ENCODE measurements at regions not wholly inside any gene's neighbourhood (a gene's known extent, or its start where the extent isn't known, plus 50 kb on each side); places are given as distances from the start of the nearest gene placed in this dataset.

DNA sequence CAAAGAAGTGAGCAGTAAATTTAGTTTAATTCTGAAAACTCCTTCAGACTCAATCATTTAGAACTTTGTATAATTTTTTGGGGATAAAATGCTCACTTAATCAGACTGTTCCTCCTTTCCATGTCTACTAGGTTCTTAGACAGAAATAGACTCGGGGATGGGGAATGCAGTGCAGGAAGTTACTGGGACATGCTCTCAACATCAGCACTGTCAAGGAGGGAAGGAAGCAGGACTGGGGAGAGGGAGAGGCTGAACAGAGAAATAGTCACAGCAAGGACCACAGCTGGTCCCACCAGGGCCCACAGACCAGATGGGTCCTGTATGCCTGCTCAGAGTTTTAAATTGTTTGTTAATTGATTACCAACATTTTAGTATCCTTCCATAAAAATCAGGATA is 310.1 kb upstream of the MSX2 start:
- intact Hi-C loops (cut with DNase I; ENCODE audit: low total_unique reads), result no loop called here
- TF ChIP-seq POLR2A (IDR thresholded peaks at IDR 0.05), result no peak
- TF ChIP-seq, protein P1, sequence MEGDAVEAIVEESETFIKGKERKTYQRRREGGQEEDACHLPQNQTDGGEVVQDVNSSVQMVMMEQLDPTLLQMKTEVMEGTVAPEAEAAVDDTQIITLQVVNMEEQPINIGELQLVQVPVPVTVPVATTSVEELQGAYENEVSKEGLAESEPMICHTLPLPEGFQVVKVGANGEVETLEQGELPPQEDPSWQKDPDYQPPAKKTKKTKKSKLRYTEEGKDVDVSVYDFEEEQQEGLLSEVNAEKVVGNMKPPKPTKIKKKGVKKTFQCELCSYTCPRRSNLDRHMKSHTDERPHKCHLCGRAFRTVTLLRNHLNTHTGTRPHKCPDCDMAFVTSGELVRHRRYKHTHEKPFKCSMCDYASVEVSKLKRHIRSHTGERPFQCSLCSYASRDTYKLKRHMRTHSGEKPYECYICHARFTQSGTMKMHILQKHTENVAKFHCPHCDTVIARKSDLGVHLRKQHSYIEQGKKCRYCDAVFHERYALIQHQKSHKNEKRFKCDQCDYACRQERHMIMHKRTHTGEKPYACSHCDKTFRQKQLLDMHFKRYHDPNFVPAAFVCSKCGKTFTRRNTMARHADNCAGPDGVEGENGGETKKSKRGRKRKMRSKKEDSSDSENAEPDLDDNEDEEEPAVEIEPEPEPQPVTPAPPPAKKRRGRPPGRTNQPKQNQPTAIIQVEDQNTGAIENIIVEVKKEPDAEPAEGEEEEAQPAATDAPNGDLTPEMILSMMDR (IDR thresholded peaks at IDR 0.05), result no peak
- TF ChIP-seq POLR2AphosphoS5 (IDR thresholded peaks at IDR 0.05), result no peak

DNA sequence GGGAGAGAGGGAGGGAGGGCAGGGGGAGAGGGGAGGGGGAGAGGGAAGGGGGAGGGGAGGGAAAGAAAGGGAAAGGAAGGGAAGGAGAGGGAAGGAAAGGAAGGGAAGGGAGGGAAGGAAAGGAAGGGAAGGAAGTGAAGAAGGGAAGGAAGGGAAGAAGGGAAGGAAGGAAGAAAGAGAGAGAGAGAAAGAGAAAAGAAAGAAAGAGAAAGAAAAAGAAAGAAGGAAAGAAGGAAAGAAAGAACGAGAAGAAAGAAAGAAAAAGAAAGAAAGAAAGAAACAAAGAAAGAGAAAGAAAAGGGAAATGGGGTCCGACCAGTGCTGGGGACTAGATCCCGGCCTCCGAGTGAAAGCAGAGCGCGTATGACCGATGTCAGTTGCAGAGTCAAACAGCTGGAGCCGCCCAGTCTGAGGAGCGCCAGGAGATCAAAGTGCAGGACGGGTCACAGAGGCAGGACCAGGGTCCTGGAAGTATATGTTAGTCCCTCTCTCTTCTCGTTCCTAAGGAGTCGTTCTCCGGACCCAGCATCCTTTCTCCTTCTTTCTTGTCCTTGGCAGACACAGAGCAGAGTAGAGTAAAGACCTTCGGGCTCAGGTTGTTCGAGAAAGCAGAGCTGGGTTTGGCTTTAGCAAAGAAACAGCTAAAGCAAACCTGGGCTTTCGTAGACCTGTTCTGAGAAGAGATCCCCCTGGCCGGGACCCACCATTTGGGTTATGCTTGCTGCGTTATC is 305.4 kb upstream of the MSX2 start:
- TF ChIP-seq POLR2AphosphoS5 (IDR thresholded peaks at IDR 0.05), result no peak
- H3K27ac ChIP-seq, result no peak overlapping the region
- no peaks in the 10 kb centered on the region for H3K36me3 ChIP-seq
- intact Hi-C loops (cut with DNase I; ENCODE audit: low total_unique reads), result no loop called here
- peak overlapping the region in 2 of 3 donors; percentile 30 to 44 for H3K4me3 ChIP-seq
- no peaks in the 10 kb centered on the region for H3K4me1 ChIP-seq
- DNase-seq (ENCODE audit: low spot score in 2 of 2), result no peak
- H3K9me3 ChIP-seq, result no peaks in the 10 kb centered on the region
- H3K27me3 ChIP-seq, result peaks cover 0 to 3% of the 10 kb centered on the region in 2 donors

More for the DNA sequence above, 310.1 kb upstream of the MSX2 start:
- no peak for DNase-seq (ENCODE audit: low spot score in 2 of 2)
- Histone ChIP-seq H3K36me3 (no peaks in the 10 kb centered on the region), H3K4me1 (no peaks in the 10 kb centered on the region), H3K27ac (no peak overlapping the region), H3K27me3 (peaks cover 0 to 3% of the 10 kb centered on the region in 2 donors), H3K4me3 (no peak overlapping the region), H3K9me3 (no peaks in the 10 kb centered on the region)

DNA sequence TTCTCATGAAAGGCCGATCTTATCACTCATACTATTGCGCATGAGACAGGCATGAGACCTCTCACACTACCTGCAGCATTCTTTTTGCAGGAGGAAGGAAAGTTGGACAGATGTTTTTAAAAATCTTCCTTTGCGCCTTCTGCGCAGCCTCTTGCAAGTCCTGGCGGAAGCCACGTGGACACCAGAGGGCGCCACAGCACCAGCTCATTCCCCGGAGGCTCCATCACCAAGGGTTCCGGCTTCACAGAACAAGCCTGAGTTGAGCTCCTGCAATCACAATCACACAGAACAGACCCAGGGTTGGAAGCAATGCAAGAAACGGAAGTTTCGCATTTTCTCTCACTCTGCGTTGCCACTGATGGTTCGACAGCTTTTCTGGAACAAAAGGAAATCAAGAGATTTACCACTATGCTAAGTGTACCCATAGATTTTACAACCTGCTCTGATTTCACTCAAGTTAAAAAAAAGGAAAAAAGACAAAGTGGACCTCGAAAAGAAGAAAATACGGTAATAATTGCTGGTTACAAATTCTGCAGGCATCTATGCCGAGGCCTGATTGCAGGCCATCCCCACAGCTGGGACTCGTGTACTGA is 304.7 kb upstream of the MSX2 start:
- H3K36me3 ChIP-seq, result no peaks in the 10 kb centered on the region
- H3K4me1 ChIP-seq, result no peaks in the 10 kb centered on the region
- intact Hi-C loops (cut with DNase I; ENCODE audit: low total_unique reads), result loop anchor here (10.0 kb wide), 1 partner anchor 375 kb away; no protein-coding TSS in a partner anchor
- TF ChIP-seq, protein P1 (IDR thresholded peaks at IDR 0.05), result peak; percentile 78 to 88 (median 87)
- peak in 1 of 3 donors; percentile 19 for TF ChIP-seq POLR2AphosphoS5 (IDR thresholded peaks at IDR 0.05)
- TF ChIP-seq POLR2A (IDR thresholded peaks at IDR 0.05), result no peak
- H3K4me3 ChIP-seq, result peak overlapping the region in 2 of 3 donors; percentile 30 to 44
- DNase-seq (ENCODE audit: low spot score in 2 of 2), result peak; percentile 85 to 93
- no peaks in the 10 kb centered on the region for H3K9me3 ChIP-seq
- no peak overlapping the region for H3K27ac ChIP-seq
- peaks cover 0 to 3% of the 10 kb centered on the region in 2 donors for H3K27me3 ChIP-seq

DNA sequence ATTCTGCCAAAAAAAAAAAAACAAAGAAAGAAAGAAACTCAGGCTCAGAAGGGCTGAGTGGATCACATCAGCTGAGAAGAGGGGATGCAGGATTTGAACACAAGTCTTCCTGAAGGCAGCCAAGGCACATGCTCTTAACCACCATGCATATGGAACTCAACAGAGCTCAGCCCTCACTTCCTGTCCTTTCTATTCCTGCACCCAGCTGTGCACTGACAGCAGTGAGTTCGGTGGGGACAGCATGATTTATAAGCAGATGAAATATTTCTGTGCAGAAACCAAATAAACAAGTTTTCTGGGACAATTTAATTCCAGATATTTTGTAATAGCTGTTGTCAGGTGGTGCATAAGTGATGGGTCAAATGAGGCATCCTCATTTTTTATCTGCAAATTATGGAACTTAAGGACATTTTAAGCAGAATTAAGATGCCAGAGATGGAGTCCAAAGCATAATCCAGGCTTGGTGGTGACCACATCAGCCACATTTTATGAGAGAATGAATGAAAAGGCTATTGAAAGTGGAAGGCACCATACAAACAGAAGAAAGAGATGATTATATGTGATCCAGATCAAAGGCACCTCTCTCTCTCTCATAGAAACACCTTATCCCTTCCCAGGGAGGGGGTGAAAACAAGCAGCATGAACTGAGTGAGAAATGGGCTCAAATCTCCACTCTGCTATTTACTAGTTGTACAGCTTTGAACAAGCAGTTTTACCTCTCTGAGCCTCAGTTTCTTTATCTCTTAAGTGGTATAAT is 303.6 kb upstream of the MSX2 start:
- no peak for DNase-seq (ENCODE audit: low spot score in 2 of 2)
- Histone ChIP-seq H3K4me1 (no peaks in the 10 kb centered on the region), H3K36me3 (no peaks in the 10 kb centered on the region), H3K4me3 (no peak overlapping the region), H3K27ac (no peak overlapping the region), H3K9me3 (no peaks in the 10 kb centered on the region), H3K27me3 (peaks cover 0 to 3% of the 10 kb centered on the region in 2 donors)
- TF ChIP-seq POLR2A (IDR thresholded peaks at IDR 0.05), result no peak
- intact Hi-C loops (cut with DNase I; ENCODE audit: low total_unique reads), result loop anchor here (10.0 kb wide), 1 partner anchor 374 kb away; no protein-coding TSS in a partner anchor

DNA sequence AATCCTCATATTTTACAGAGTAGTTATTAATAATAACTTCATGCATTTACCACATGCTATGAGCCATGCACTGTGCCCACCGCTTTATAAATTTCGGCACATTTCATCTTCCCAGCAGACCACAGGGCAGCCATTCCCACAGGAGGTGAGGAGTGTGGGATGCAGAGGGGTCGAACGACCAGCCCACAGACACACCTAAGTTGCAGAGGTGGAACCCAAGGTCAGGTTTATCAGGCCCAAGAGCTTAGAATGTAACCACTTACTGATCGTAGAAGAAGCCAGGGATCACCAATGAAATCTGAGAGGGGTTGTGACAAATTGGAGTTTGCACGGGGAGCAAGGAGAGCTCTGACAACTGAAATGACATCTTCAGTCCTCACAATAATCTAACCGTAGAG is 303.0 kb upstream of the MSX2 start:
- intact Hi-C loops (cut with DNase I; ENCODE audit: low total_unique reads), result loop anchor here (10.0 kb wide), 1 partner anchor 373 kb away; no protein-coding TSS in a partner anchor
- TF ChIP-seq POLR2A (IDR thresholded peaks at IDR 0.05) (no peak), POLR2AphosphoS5 (IDR thresholded peaks at IDR 0.05) (no peak)
- TF ChIP-seq, protein P1 (IDR thresholded peaks at IDR 0.05), result no peak
- no peak overlapping the region for H3K27ac ChIP-seq
- H3K36me3 ChIP-seq, result no peaks in the 10 kb centered on the region
- H3K9me3 ChIP-seq, result no peaks in the 10 kb centered on the region
- no peak overlapping the region for H3K4me3 ChIP-seq
- H3K4me1 ChIP-seq, result no peaks in the 10 kb centered on the region
- no peak for DNase-seq (ENCODE audit: low spot score in 2 of 2)
- peaks cover 0 to 3% of the 10 kb centered on the region in 2 donors for H3K27me3 ChIP-seq
